Tibial nerve (tissue), 4 donors: ENCODE measurements at regions not wholly inside any gene's neighbourhood (a gene's known extent, or its start where the extent isn't known, plus 50 kb on each side); places are given as distances from the start of the nearest gene placed in this dataset.

ENCODE experiments used
- DNase-seq, 2 donors: peaks; one replicate each; pipeline ENCODE4 v3.0.0-alpha.2; 2019; ENCODE audit warnings: low spot score in 2 of 2
- H3K27ac ChIP-seq, 4 donors: fragments of 200-600 bp; sonication (generic) in 3 of 4; one replicate each; pipeline ENCODE4 v1.5.1; 2017 to 2019; ENCODE audit warnings: mild to moderate bottlenecking in 1 of 4
- H3K27me3 ChIP-seq, 2 donors: fragments of 200-600 bp; sonication (generic) in 1 of 2; one replicate each; pipeline versions ENCODE4 v1.5.1 to v1.6.0; 2017 to 2019
- H3K36me3 ChIP-seq, 3 donors: fragments of 200-600 bp; sonication (generic); one replicate each; pipeline ENCODE4 v1.5.1; 2018 to 2019
- H3K4me1 ChIP-seq, 4 donors: fragments of 200-600 bp; sonication (generic) in 3 of 4; one replicate each; pipeline ENCODE4 v1.5.1; 2017 to 2019
- H3K4me3 ChIP-seq, 4 donors: fragments of 200-600 bp; sonication (generic) in 3 of 4; one replicate each; pipeline ENCODE4 v1.5.1; 2017 to 2019; ENCODE audit warnings: mild to moderate bottlenecking in 1 of 4, moderate library complexity in 1 of 4
- H3K9me3 ChIP-seq, 4 donors: fragments of 200-600 bp; sonication (generic) in 3 of 4; one replicate each; pipeline ENCODE4 v1.5.1; 2017 to 2019
- CTCF ChIP-seq, 5 experiments: fragments of 200-600 bp in 3 of 5; fragments of 450-650 bp in 2 of 5; sonication (generic) in 3 of 5; IDR thresholded peaks; one replicate each; pipeline ENCODE4 v1.5.1; 2016 to 2019; ENCODE audit warnings: antibody characterized with exemption in 5 of 5, mild to moderate bottlenecking in 3 of 5, moderate library complexity in 2 of 5
- EP300 ChIP-seq, 2 donors: sonication (generic); formaldehyde crosslinking; IDR thresholded peaks; one replicate each; pipeline ENCODE4 v1.6.1; 2017; ENCODE audit warnings: antibody characterized with exemption in 2 of 2, mild to moderate bottlenecking in 1 of 2
- POLR2A ChIP-seq, 2 donors: fragments of 450-650 bp; IDR thresholded peaks; one replicate each; pipeline ENCODE4 v1.6.1; 2017; ENCODE audit warnings: antibody characterized with exemption in 2 of 2, mild to moderate bottlenecking in 2 of 2, moderate library complexity in 2 of 2
- WGBS, 2 donors: methylation state at CpG; one replicate each; pipeline ENCODE4 v1.1.5; 2018; 5-methylcytosine and 5-hydroxymethylcytosine counted together

GRCh38 chr10:32205670-32206069 lies 141.3 kb downstream of the EPC1 start:
- DNase-seq, result no peak
- Histone ChIP-seq H3K27me3 (no peaks in the 10 kb centered on the region), H3K4me3 (no peak overlapping the region), H3K36me3 (no peaks in the 10 kb centered on the region), H3K4me1 (no peaks in the 10 kb centered on the region), H3K27ac (no peak overlapping the region), H3K9me3 (no peaks in the 10 kb centered on the region)
- WGBS, 2 donors, result 12 to 35% methylated on average over 1 of the region's 1 CpG
- TF ChIP-seq EP300 (IDR thresholded peaks at IDR 0.05) (no peak), CTCF (IDR thresholded peaks at IDR 0.05) (no peak), POLR2A (IDR thresholded peaks at IDR 0.05) (no peak)

DNA sequence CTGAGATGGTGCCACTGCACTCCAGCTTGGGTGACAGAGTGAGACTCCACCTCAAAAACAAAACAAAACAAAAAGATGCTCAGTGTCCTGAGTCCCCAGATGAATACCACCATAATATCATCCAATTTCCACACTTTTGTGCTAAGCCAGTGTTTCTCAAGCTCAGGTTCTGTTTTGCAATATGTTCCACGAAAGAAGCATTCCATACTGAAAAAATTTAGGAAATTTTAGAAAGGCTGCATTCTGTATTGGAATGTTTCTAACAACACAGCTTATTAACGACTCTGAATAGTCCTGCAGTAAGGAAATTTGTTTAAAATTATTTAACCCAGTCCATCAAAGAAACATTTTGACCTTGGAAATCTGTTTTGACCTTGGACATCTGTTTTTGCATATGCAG lies 142.4 kb downstream of the EPC1 start:
- Histone ChIP-seq H3K36me3 (no peaks in the 10 kb centered on the region), H3K9me3 (no peaks in the 10 kb centered on the region), H3K27ac (no peak overlapping the region), H3K4me3 (no peak overlapping the region), H3K27me3 (no peaks in the 10 kb centered on the region), H3K4me1 (no peaks in the 10 kb centered on the region)
- TF ChIP-seq CTCF (IDR thresholded peaks at IDR 0.05) (no peak), POLR2A (IDR thresholded peaks at IDR 0.05) (no peak)
- 45 to 49% methylated on average over 2 of the region's 2 CpGs for WGBS, 2 donors
- no peak for DNase-seq

DNA sequence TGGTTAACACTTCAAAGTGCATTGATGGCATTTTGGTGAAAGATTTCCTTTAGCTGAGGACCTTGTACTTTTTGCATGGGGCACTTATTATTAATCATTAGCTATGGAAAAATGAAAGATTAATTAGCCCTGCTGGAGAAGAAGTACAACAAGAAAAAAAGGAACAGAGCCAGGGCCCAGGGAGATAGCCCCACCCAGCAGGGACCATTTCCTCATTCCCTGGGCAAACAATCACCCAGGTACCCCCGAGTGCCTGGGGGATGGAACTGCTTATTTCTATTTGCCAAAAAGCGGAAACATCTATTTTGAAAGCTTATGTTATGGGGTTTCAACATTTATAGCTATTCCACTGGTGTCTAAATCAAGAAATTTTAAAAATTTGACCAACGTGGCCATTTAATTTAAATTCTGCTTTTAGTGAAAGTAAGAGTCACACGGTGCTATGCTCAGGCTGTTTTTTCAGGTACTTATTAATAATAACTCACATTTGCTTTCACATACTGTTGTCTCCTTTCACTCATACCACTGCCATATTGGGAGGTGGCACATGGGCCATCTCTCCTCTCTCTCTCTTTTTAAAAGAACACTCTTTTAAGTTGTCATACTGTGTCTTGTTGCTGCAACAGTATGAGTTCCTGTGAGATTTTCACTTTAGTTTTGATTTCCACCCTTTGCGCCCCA lies 143.6 kb upstream of the KIF5B start:
- Histone ChIP-seq H3K36me3 (no peaks in the 10 kb centered on the region), H3K27me3 (no peaks in the 10 kb centered on the region), H3K27ac (no peak overlapping the region), H3K4me1 (no peaks in the 10 kb centered on the region), H3K4me3 (no peak overlapping the region), H3K9me3 (no peaks in the 10 kb centered on the region)
- TF ChIP-seq EP300 (IDR thresholded peaks at IDR 0.05) (no peak), CTCF (IDR thresholded peaks at IDR 0.05) (no peak), POLR2A (IDR thresholded peaks at IDR 0.05) (no peak)
- DNase-seq, result peak in 1 of 2 donors; percentile 16
- 70 to 71% methylated on average over 5 of the region's 5 CpGs for WGBS, 2 donors

GRCh38 chr10:32197423-32197822 lies 141.2 kb upstream of the KIF5B start:
- H3K27ac ChIP-seq, result no peak overlapping the region
- H3K9me3 ChIP-seq, result no peaks in the 10 kb centered on the region
- no peaks in the 10 kb centered on the region for H3K27me3 ChIP-seq
- no peak for DNase-seq
- H3K36me3 ChIP-seq, result no peaks in the 10 kb centered on the region
- no peak overlapping the region for H3K4me3 ChIP-seq
- no peaks in the 10 kb centered on the region for H3K4me1 ChIP-seq
- 39 to 44% methylated on average over 5 of the region's 5 CpGs for WGBS, 2 donors
- TF ChIP-seq POLR2A (IDR thresholded peaks at IDR 0.05), result no peak
- TF ChIP-seq EP300 (IDR thresholded peaks at IDR 0.05), result no peak
- TF ChIP-seq CTCF (IDR thresholded peaks at IDR 0.05), result no peak

DNA sequence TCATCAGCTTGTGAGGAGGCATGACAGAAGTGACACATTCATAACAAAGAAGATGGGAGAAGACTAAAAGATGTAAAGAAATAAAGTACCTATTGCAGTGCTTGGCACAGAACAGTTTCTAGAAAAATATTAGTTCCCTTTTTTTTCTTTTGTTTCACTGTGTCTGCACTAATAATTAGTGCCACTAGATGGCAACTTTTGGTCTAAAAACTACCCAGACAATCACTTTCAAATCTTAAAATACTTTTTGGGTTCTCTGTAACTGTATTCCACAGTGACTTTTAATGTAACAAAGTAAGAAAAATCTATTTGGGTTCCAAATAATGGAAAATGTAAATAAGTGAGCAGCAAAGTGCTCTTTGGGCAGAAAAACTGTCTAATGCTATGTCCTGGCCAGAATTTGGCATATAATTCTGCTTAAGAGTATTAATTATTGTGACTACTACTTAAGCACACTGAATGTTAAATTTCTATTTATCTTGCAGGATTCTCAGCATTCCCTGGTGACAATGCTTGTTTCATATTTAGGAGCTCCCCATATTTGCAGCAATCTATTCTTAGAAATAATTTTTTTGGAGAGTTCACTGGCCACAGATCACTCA lies 134.8 kb upstream of the KIF5B start:
- Histone ChIP-seq H3K9me3 (no peaks in the 10 kb centered on the region), H3K4me1 (peaks cover 0 to 9% (median 0%) of the 10 kb centered on the region in 4 donors), H3K36me3 (no peaks in the 10 kb centered on the region), H3K4me3 (no peak overlapping the region), H3K27ac (no peak overlapping the region), H3K27me3 (no peaks in the 10 kb centered on the region)
- TF ChIP-seq CTCF (IDR thresholded peaks at IDR 0.05) (peak; percentile 66 to 74 (median 70)), EP300 (IDR thresholded peaks at IDR 0.05) (no peak)
- DNase-seq, result peak in 1 of 2 donors; percentile 38
